ENCODE measurements at regions not wholly inside any gene's neighbourhood (a gene's known extent, or its start where the extent isn't known, plus 50 kb on each side); places are given as distances from the start of the nearest gene placed in this dataset.

DNA sequence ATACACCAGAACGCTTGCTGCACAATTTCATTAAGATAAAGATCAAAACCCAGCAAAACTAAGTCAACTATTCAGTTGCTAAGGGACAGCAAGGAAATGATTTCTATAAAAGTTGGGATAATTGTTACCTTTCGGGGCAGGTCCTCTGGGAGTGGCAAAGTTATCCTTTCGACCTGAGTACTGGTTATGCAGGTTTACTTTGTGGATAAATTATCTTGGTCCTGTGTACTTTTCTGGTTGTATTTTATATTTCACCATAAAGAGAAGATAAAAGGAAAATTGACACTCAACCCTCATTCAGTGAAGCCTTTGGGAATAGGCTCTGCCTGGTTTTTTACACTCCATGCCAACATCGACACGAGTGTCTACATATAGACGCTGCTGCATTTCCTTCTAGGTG lies 146.5 kb downstream of the SYK start:
- H3K4me3 ChIP-seq (ENCODE audit: low read depth, low read length) = no peak overlapping the region
- DNase-seq (ENCODE audit: low read depth) = no peak
- TF ChIP-seq, protein P1, sequence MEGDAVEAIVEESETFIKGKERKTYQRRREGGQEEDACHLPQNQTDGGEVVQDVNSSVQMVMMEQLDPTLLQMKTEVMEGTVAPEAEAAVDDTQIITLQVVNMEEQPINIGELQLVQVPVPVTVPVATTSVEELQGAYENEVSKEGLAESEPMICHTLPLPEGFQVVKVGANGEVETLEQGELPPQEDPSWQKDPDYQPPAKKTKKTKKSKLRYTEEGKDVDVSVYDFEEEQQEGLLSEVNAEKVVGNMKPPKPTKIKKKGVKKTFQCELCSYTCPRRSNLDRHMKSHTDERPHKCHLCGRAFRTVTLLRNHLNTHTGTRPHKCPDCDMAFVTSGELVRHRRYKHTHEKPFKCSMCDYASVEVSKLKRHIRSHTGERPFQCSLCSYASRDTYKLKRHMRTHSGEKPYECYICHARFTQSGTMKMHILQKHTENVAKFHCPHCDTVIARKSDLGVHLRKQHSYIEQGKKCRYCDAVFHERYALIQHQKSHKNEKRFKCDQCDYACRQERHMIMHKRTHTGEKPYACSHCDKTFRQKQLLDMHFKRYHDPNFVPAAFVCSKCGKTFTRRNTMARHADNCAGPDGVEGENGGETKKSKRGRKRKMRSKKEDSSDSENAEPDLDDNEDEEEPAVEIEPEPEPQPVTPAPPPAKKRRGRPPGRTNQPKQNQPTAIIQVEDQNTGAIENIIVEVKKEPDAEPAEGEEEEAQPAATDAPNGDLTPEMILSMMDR (IDR thresholded peaks at IDR 0.05; ENCODE audit: insufficient read depth, low read depth, low read length) = no peak

DNA sequence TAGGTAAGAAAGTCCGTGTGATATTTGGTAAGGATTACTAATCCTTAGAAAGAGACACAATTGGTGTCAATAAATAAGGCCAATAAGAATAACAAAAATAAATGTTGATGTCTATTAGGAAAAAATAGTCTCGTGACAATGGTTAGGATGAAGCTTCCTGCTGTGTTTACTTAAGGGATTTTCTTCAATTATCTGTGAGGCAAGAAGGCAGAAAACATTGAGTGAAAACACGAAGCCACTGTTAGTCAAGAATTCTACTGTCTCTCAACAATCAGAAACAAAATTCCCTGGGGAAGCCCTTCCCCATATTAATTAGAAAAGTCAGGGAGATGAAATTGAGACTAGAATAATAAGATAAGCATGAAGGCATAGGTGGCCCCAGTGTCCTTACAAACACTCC lies 149.0 kb downstream of the SYK start:
- TF ChIP-seq, protein P1 (IDR thresholded peaks at IDR 0.05; ENCODE audit: insufficient read depth, low read depth, low read length) = no peak
- H3K4me3 ChIP-seq (ENCODE audit: low read depth, low read length) = no peak overlapping the region
- DNase-seq (ENCODE audit: low read depth) = no peak

DNA sequence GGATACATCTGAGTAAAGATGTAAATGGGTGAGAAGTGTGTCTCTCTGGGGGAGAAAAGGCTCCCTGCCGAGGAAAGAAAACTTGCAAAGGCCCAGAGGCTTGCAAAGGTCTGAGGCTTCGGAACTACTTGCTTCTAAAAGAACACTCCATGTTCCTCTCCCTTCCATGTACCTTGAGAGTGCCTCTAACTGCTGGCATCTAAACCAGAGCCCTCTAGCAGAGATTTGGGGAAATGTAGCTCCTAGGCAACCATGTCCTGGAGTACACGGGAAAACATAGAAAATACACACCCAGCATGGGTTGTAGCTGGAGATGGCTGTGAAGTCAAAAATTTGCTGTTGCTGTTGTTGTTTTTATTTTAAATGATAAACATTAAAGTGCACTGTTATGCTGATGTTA lies 151.6 kb downstream of the SYK start:
- no peak overlapping the region for H3K4me3 ChIP-seq (ENCODE audit: low read depth, low read length)
- DNase-seq (ENCODE audit: low read depth) = no peak
- TF ChIP-seq, protein P1 (IDR thresholded peaks at IDR 0.05; ENCODE audit: insufficient read depth, low read depth, low read length) = no peak

DNA sequence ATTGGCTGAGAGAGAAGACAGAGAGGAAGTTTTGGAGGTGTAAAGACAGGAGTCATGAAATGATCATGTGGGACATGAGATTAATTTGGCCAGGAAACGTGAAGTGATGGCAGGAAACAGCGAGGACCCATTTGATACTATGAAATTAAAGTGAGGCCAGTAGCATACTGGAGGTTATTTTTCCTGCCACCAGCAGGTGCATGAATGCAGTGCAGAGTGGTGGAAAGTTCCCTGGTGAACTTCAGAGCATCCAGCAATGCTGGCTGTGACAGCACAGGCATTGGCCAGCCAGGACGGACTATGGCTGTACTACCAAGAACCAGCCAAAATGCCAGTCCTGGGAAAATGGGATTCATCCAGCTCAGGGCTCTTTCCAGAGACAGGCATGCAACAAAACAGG lies 152.2 kb downstream of the SYK start:
- no peak overlapping the region for H3K4me3 ChIP-seq (ENCODE audit: low read depth, low read length)
- TF ChIP-seq, protein P1 (IDR thresholded peaks at IDR 0.05; ENCODE audit: insufficient read depth, low read depth, low read length) = no peak
- DNase-seq (ENCODE audit: low read depth) = no peak

DNA sequence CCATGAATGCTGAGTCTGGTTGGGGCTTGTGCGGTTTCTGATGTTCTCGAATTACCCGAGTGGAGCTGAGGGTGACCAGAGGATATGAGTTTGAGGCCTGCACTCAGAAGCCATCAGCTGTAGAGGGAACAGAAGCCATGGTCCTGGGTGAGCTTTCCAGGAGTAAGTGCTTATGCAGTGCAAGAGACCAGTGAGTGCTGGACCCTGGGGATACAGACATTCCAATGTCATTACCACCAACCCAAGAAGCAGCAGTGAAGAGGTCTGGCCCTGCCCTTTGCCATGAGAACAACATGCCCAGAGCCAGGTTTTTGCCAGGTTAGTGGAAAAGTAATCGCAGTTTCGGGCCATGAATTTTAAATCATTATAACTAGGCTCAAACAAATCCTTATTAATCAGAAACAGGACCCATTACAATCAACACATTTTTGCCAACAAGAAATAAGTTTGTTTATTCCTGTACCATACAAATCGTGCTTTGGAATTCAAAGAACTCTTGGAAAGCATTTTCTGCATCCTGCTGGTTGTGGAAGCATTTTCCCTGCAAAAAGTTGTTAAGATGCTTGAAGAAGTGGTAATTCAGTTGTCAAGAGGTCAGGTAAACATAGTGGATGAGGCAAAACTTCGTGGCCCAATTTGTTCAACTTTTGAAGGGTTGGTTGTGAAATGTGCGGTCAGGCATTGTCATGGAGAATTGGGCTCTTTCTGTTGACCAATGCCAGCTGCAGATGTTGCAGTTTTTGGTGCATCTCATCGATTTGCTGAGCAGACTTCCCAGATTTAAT lies 154.6 kb downstream of the SYK start:
- H3K4me3 ChIP-seq (ENCODE audit: low read depth, low read length) = no peak overlapping the region
- peak; percentile 57 for DNase-seq (ENCODE audit: low read depth)
- TF ChIP-seq, protein P1 (IDR thresholded peaks at IDR 0.05; ENCODE audit: insufficient read depth, low read depth, low read length) = no peak

DNA sequence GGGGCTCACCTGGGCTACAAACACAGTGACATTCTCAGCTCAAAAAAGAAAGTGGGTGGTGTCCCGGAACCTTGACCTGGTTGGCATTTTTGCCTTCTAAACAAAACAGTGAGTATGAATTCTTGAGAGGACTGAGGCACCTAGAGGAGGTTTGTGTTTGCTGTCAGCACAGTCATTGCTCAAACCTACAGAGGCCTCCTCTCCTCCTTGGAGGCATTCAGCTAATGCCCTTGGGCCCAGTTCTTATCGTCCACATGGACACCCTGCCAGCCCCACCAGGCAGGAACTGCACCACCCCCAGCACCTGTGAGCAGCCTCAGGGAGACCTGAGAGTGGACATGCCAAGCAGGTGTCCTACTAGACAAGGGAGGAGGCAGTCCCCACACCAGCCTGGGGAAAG lies 156.7 kb downstream of the SYK start:
- TF ChIP-seq, protein P1 (IDR thresholded peaks at IDR 0.05; ENCODE audit: insufficient read depth, low read depth, low read length) = no peak
- H3K4me3 ChIP-seq (ENCODE audit: low read depth, low read length) = no peak overlapping the region
- DNase-seq (ENCODE audit: low read depth) = no peak

DNA sequence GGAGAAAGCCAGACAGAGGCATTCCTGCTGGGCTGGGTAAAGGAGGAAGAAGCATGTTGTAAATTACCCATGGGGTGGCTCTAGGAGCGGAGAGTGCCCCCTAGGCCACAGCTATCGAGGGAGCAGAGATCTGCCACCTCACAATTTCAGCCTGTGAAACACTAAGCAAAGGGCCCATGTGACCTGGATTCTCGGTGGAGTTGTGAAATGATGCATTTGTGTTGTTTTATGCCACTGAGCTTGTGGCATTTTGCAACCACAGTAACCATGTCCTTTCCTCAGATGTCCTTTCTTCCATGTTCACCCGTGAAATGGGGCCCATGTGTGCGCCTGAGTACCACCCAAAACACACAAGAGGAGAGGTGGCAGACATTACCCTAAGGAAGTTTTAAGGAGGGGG lies 159.3 kb downstream of the SYK start:
- H3K4me3 ChIP-seq (ENCODE audit: low read depth, low read length) = no peak overlapping the region
- TF ChIP-seq, protein P1 (IDR thresholded peaks at IDR 0.05; ENCODE audit: insufficient read depth, low read depth, low read length) = no peak
- peak; percentile 25 for DNase-seq (ENCODE audit: low read depth)

Measured in fibroblast of villous mesenchyme (primary cell).